PC-9 (cell line): ENCODE measurements at regions not wholly inside any gene's neighbourhood (a gene's known extent, or its start where the extent isn't known, plus 50 kb on each side); places are given as distances from the start of the nearest gene placed in this dataset.
"Not testable (repeated sequence)": the region's sequence is repeated elsewhere in the genome, so short reads cannot be mapped to it uniquely, and the experiment has no call there.

Source experiments
- BruUV-seq: library from RNA; stranded (reverse); fragments of 400-500 nt; replicated peaks from 2 replicates; lab custom pipeline; 2021; lab: Mats Ljungman, UMichigan
- CTCF ChIA-PET: fragments of 300-600 bp; sonication (Branson Sonifier 250); formaldehyde crosslinking; loops from one replicate; lab custom pipeline; 2022; ENCODE audit warnings: antibody characterized with exemption; lab: Charles Lee
- POLR2A ChIA-PET: fragments of 300-600 bp; sonication (Branson Sonifier 250); formaldehyde crosslinking; loops from one replicate; lab custom pipeline; 2022; ENCODE audit warnings: antibody characterized with exemption; ENCODE audit not compliant: unreplicated experiment; lab: Charles Lee
- DNase-seq, 2 experiments: peaks; one replicate each; pipeline versions ENCODE4 v3.0.0 to v3.0.0-alpha.2; 2015 to 2022; ENCODE audit warnings: mixed read lengths in 1 of 2
- H2AFZ ChIP-seq: fragments of 200-600 bp; sonication (generic); 2 replicates; pipeline ENCODE4 v1.8.1; 2017; ENCODE audit warnings: antibody characterized with exemption
- H3F3A ChIP-seq: fragments of 200-600 bp; sonication (generic); 2 replicates; pipeline ENCODE4 v1.8.1; 2017; ENCODE audit warnings: antibody characterized with exemption, mild to moderate bottlenecking, low read depth; ENCODE audit not compliant: insufficient read depth
- H3K27ac ChIP-seq: fragments of 200-600 bp; sonication (generic); 2 replicates; pipeline ENCODE4 v1.6.1; 2016; ENCODE audit warnings: mixed run types
- H3K27me3 ChIP-seq: fragments of 200-600 bp; sonication (generic); 2 replicates; pipeline ENCODE4 v1.6.1; 2016; ENCODE audit warnings: low read depth, mixed run types; ENCODE audit not compliant: insufficient read depth
- H3K36me3 ChIP-seq: fragments of 200-600 bp; sonication (generic); 2 replicates; pipeline ENCODE4 v1.6.1; 2016; ENCODE audit warnings: low read depth, mixed run types
- H3K4me1 ChIP-seq: fragments of 200-600 bp; sonication (generic); replicated peaks from 2 replicates; pipeline ENCODE4 v1.6.1; 2016; ENCODE audit warnings: mixed run types; ENCODE audit not compliant: insufficient read depth
- H3K4me2 ChIP-seq: fragments of 200-600 bp; sonication (generic); 2 replicates; pipeline ENCODE4 v1.6.1; 2017; ENCODE audit warnings: mixed run types
- H3K4me3 ChIP-seq: fragments of 200-600 bp; sonication (generic); 2 replicates; pipeline ENCODE4 v1.6.1; 2016; ENCODE audit warnings: mixed run types
- H3K79me2 ChIP-seq: fragments of 200-600 bp; sonication (generic); 2 replicates; pipeline ENCODE4 v1.6.1; 2017; ENCODE audit warnings: low read depth, mixed run types
- H3K9me2 ChIP-seq: fragments of 200-600 bp; sonication (generic); 2 replicates; pipeline ENCODE4 v1.8.1; 2017; ENCODE audit warnings: mild to moderate bottlenecking; ENCODE audit not compliant: insufficient read depth
- H3K9me3 ChIP-seq: fragments of 200-600 bp; sonication (generic); 2 replicates; pipeline ENCODE4 v1.8.1; 2016; ENCODE audit warnings: low read depth; ENCODE audit not compliant: insufficient read depth
- H4K20me1 ChIP-seq: fragments of 200-600 bp; sonication (generic); 2 replicates; pipeline ENCODE4 v1.8.1; 2017; ENCODE audit not compliant: insufficient read depth
- CTCF ChIP-seq: fragments of 200-600 bp; sonication (generic); conservative IDR thresholded peaks from 2 replicates; pipeline ENCODE4 v1.6.1; 2017; ENCODE audit warnings: mixed run types, antibody characterized with exemption, mild to moderate bottlenecking, moderate library complexity
- EZH2 ChIP-seq: fragments of 200-600 bp; sonication (generic); IDR thresholded peaks from 2 replicates; pipeline ENCODE4 v1.8.0; 2017; ENCODE audit warnings: antibody characterized with exemption, low read depth
- intact Hi-C: fragments of 100-400 bp; cut with micrococcal nuclease; formaldehyde crosslinking; loops from one replicate; pipeline ENCODE4 v1.10.0; 2022; ENCODE audit not compliant: unreplicated experiment

- H3K27ac ChIP-seq, result no peak overlapping the region
- no peaks in the 10 kb centered on the region for H3F3A ChIP-seq
- no peak for DNase-seq
- H2AFZ ChIP-seq, result no peak overlapping the region
- H3K79me2 ChIP-seq, result no peaks in the 10 kb centered on the region
- no TSS peak for BruUV-seq
- ChIA-PET POLR2A (no interaction called here), CTCF (no interaction called here)
- intact Hi-C loops, result no loop called here
- no peaks in the 10 kb centered on the region for H3K9me3 ChIP-seq
- no peaks in the 10 kb centered on the region for H3K4me1 ChIP-seq
- H3K4me3 ChIP-seq, result no peak overlapping the region
- H3K27me3 ChIP-seq, result no peaks in the 10 kb centered on the region
- no peaks in the 10 kb centered on the region for H3K36me3 ChIP-seq
- H4K20me1 ChIP-seq, result no peaks in the 10 kb centered on the region
- TF ChIP-seq CTCF, result no peak
- no peak for TF ChIP-seq EZH2
- H3K9me2 ChIP-seq, result no peaks in the 10 kb centered on the region
- no peak overlapping the region for H3K4me2 ChIP-seq
These were observed 396.0 kb upstream of the MIS18BP1 start for GRCh38 chr14:45649051-45649450.

- H3K79me2 ChIP-seq, result no peaks in the 10 kb centered on the region
- H3K9me2 ChIP-seq, result no peaks in the 10 kb centered on the region
- POLR2A ChIA-PET, result no interaction called here
- H4K20me1 ChIP-seq, result no peaks in the 10 kb centered on the region
- CTCF ChIA-PET, result no interaction called here
- no TSS peak for BruUV-seq
- no peak overlapping the region for H2AFZ ChIP-seq
- no peaks in the 10 kb centered on the region for H3F3A ChIP-seq
- TF ChIP-seq CTCF, result no peak
- TF ChIP-seq EZH2, result no peak
- intact Hi-C loops, result no loop called here
- no peak overlapping the region for H3K27ac ChIP-seq
- no peak overlapping the region for H3K4me2 ChIP-seq
- no peaks in the 10 kb centered on the region for H3K4me1 ChIP-seq
- no peaks in the 10 kb centered on the region for H3K27me3 ChIP-seq
- H3K4me3 ChIP-seq, result no peak overlapping the region
- no peaks in the 10 kb centered on the region for H3K36me3 ChIP-seq
- H3K9me3 ChIP-seq, result no peaks in the 10 kb centered on the region
- DNase-seq, result no peak
These were observed 388.5 kb upstream of the MIS18BP1 start for GRCh38 chr14:45641541-45641940.

GRCh38 chr14:45634651-45635441 lies 381.8 kb upstream of the MIS18BP1 start:
- H3F3A ChIP-seq, H3K4me2 ChIP-seq, BruUV-seq, intact Hi-C loops, H3K4me3 ChIP-seq, DNase-seq, H3K27ac ChIP-seq, H4K20me1 ChIP-seq, H3K79me2 ChIP-seq, H3K9me2 ChIP-seq, H3K9me3 ChIP-seq, H2AFZ ChIP-seq, POLR2A ChIA-PET, H3K36me3 ChIP-seq, H3K4me1 ChIP-seq, CTCF ChIA-PET, H3K27me3 ChIP-seq: not testable (repeated sequence)
